ENCODE measurements at regions not wholly inside any gene's neighbourhood (a gene's known extent, or its start where the extent isn't known, plus 50 kb on each side); places are given as distances from the start of the nearest gene placed in this dataset.

DNA sequence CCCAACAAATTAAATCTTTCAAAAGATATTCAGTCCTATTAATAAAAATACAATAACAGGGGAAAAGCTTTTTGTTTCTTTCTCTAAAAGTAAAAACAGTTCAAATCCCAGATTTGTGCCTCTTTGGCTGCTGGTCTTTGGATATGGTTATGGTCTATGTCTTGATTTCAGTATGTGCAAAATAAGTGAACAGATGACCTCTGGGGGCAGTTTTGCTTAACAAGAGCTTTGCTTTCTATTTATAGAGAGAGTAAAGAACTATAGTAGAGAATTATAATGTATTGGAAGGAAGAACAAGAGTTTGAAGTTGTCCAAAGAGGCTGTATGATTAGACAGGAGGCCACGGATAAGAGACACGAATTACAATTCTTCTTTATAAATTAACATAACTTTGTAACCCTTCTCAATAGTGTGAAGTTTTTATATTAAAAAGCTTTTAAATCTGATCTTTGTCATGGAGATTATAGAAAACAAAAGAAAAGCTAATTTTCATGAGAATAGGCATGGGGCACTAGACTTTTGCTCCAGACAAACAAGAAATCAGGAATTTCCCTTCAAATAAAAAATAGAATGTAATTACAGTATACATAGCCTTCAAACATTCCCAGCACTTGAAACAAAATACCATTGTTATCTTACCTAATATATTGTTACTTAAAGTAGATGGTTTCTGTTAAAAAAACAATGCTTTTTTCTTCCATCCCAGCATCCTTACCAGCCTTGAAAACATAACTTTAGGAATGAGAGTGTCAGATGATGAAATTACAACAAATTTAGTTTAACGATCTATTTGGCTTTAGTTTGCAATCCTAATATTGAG is 432.7 kb upstream of the ARHGEF26 start:
- TF ChIP-seq, protein P1, sequence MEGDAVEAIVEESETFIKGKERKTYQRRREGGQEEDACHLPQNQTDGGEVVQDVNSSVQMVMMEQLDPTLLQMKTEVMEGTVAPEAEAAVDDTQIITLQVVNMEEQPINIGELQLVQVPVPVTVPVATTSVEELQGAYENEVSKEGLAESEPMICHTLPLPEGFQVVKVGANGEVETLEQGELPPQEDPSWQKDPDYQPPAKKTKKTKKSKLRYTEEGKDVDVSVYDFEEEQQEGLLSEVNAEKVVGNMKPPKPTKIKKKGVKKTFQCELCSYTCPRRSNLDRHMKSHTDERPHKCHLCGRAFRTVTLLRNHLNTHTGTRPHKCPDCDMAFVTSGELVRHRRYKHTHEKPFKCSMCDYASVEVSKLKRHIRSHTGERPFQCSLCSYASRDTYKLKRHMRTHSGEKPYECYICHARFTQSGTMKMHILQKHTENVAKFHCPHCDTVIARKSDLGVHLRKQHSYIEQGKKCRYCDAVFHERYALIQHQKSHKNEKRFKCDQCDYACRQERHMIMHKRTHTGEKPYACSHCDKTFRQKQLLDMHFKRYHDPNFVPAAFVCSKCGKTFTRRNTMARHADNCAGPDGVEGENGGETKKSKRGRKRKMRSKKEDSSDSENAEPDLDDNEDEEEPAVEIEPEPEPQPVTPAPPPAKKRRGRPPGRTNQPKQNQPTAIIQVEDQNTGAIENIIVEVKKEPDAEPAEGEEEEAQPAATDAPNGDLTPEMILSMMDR (IDR thresholded peaks at IDR 0.05 in 2 of 3, conservative IDR thresholded peaks at IDR 0.05 in 1 of 3; ENCODE audit: borderline replicate concordance in 1 of 3, insufficient read depth in 1 of 3, low read depth in 2 of 3, low read length in 2 of 3): no peak
- TF ChIP-seq JUND (IDR thresholded peaks at IDR 0.05) (no peak), RAD21 (IDR thresholded peaks at IDR 0.05; ENCODE audit: low read depth) (no peak), POLR2A (IDR thresholded peaks at IDR 0.05; ENCODE audit: borderline replicate concordance, extremely low read depth, insufficient read depth, insufficient read length) (no peak), EGR1 (IDR thresholded peaks at IDR 0.05; ENCODE audit: low read depth) (no peak), POLR2AphosphoS5 (IDR thresholded peaks at IDR 0.05; ENCODE audit: low read depth, low read length) (no peak), CBX3 (IDR thresholded peaks at IDR 0.05; ENCODE audit: low read depth) (no peak), SP1 (IDR thresholded peaks at IDR 0.05; ENCODE audit: low read depth) (no peak)

Measured in HCT116 (cell line).